ENCODE measurements at regions not wholly inside any gene's neighbourhood (a gene's known extent, or its start where the extent isn't known, plus 50 kb on each side); places are given as distances from the start of the nearest gene placed in this dataset.
"Not testable (repeated sequence)": the region's sequence is repeated elsewhere in the genome, so short reads cannot be mapped to it uniquely, and the experiment has no call there.

- not testable (repeated sequence) for TF ChIP-seq POLR2A, CTCF (IDR thresholded peaks at IDR 0.05)
Measured at GRCh38 chr7:153776940-153777339, 275.3 kb upstream of the DPP6 start.

Measured in thyroid gland (tissue), 4 donors.